Stimulated activated CD4-positive, alpha-beta T cell treated with anti-CD3 and anti-CD28 coated beads, Interleukin-15, amount 100 ng/mL, for 1 hour (primary cell): ENCODE measurements at regions not wholly inside any gene's neighbourhood (a gene's known extent, or its start where the extent isn't known, plus 50 kb on each side); places are given as distances from the start of the nearest gene placed in this dataset.

Experiments used
- DNase-seq, 2 donors: peaks; one replicate each; pipeline ENCODE4 v3.0.0-alpha.2; 2020; ENCODE audit warnings: low read depth in 1 of 2, low spot score in 1 of 2

GRCh38 chr5:96247097-96247701, 185.8 kb downstream of the PCSK1 start:
- no peak for DNase-seq

GRCh38 chr5:96245140-96246091, 187.6 kb downstream of the PCSK1 start:
- no peak for DNase-seq

- DNase-seq, result no peak
These were observed 188.4 kb downstream of the PCSK1 start for GRCh38 chr5:96244696-96245095.

GRCh38 chr5:96243862-96244261, 189.2 kb downstream of the PCSK1 start:
- no peak for DNase-seq

GRCh38 chr5:96243203-96243602, 189.8 kb downstream of the PCSK1 start:
- no peak for DNase-seq

GRCh38 chr5:96242571-96242970, 190.5 kb downstream of the PCSK1 start:
- DNase-seq, result no peak

- DNase-seq, result no peak
These were observed 196.2 kb downstream of the PCSK1 start for GRCh38 chr5:96236831-96237230.

- no peak for DNase-seq
These were observed 197.0 kb downstream of the PCSK1 start for GRCh38 chr5:96236051-96236450.

GRCh38 chr5:96235008-96235910, 197.8 kb downstream of the PCSK1 start:
- no peak for DNase-seq

- no peak for DNase-seq
These were observed 200.4 kb downstream of the PCSK1 start for GRCh38 chr5:96232602-96233001.

GRCh38 chr5:96229188-96229587, 203.9 kb downstream of the PCSK1 start:
- DNase-seq, result no peak

GRCh38 chr5:96228408-96228807, 204.6 kb downstream of the PCSK1 start:
- DNase-seq, result no peak

- DNase-seq, result no peak
These were observed 205.1 kb downstream of the PCSK1 start for GRCh38 chr5:96227957-96228356.

- DNase-seq, result no peak
These were observed 206.0 kb downstream of the PCSK1 start for GRCh38 chr5:96226941-96227552.

GRCh38 chr5:96222129-96222528, 210.9 kb downstream of the PCSK1 start:
- no peak for DNase-seq

GRCh38 chr5:96220610-96221390, 212.2 kb downstream of the PCSK1 start:
- DNase-seq, result no peak

- DNase-seq, result no peak
These were observed 213.3 kb downstream of the PCSK1 start for GRCh38 chr5:96219580-96220281.

- no peak for DNase-seq
These were observed 214.4 kb downstream of the PCSK1 start for GRCh38 chr5:96218653-96219052.

GRCh38 chr5:96214442-96215197, 218.4 kb downstream of the PCSK1 start:
- no peak for DNase-seq
